GM20431 (cell line): ENCODE measurements at regions not wholly inside any gene's neighbourhood (a gene's known extent, or its start where the extent isn't known, plus 50 kb on each side); places are given as distances from the start of the nearest gene placed in this dataset.
"Not testable (repeated sequence)": the region's sequence is repeated elsewhere in the genome, so short reads cannot be mapped to it uniquely, and the experiment has no call there.

Experiments used
- in situ Hi-C: fragments of 300-500 bp; cut with MseI, MboI; formaldehyde crosslinking; loops from one replicate; pipeline ENCODE4 v1.15.0; 2020; ENCODE audit warnings: low sequenced_read_pairs; ENCODE audit not compliant: unreplicated experiment

DNA sequence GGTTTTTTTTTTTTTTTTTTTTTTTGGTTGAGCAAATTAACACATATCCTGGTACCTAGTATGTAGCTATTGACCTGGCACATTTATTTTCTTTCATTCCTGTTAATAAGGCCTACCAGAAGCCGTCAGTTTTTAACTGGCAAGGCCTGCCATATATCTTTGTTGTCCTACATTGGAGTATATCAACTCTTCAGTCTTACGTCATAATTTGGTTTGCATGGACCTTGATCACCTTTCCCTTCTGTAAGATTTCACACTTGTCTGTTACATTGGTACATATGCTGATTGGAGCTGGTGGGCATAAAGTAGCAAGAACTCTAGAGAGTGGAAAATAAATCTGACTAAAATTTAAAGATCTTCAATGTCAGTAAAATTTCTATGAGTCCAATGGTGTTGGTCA, 1658.0 kb downstream of the C4orf33 start:
- in situ Hi-C loops = no loop called here

DNA sequence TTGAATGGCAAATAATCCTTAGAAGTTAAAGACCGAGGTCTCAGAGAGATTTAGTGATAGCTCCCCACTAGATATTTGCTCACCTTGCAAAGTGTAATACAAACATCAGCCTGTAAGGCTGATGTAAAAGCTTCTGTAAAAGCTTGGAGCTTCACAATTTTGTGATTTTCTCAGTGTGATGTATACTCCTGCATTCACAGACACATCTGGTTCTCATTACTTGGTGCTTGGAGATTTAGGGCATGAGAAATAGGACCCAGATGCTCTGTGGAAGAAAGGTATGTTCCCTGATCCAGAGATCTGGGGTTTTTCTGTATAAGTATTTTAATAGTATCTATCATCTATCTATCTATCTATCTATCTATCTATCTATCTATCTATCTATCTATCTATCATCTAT, 1664.3 kb downstream of the C4orf33 start:
- in situ Hi-C loops = no loop called here

DNA sequence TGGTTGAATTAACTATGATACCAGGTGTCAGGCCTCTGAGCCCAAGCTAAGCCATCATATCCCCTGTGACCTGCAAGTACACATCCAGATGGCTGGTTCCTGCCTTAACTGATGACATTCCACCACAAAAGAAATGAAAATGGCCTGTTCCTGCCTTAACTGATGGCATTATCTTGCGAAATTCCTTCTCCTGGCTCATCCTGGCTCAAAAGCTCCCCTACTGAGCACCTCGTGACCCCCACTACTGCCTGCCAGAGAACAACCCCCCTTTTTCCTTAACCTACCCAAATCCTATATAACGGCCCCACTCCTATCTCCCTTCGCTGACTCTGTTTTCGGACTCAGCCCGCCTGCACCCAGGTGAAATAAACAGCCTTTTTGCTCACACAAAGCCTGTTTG, 1671.4 kb downstream of the C4orf33 start:
- in situ Hi-C loops = not testable (repeated sequence)

DNA sequence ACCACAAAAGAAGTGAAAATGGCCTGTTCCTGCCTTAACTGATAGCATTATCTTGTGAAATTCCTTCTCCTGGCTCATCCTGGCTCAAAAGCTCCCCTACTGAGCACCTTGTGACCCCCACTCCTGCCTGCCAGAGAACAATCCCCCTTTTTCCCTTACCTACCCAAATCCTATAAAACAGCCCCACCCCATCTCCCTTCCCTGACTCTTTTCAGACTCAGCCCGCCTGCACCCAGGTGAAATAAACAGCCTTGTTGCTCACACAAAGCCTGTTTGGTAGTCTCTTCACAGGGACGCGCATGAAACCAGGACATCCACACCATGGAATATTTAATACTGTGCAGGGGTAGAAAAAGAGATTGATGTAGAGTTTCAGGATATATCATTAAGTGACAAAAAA, 1677.0 kb downstream of the C4orf33 start:
- in situ Hi-C loops = not testable (repeated sequence)

DNA sequence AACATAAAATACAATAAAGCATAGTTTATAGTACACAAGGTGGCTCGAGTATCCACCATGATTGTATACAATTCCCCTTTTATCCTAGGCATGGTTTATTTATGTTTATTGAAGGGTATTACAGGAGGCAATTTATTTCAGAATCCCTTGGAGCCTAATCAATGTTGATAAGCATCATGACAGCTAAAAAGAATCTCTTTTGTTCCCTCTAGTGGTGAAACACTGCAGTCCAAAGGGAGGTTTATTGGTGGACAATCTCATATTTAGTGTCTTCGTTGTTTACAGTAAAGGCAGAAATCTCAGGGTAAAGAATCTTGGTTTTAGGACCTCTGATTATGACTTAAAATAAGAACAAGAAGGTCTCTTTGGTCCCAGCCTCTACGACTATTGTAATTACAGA, 1712.5 kb downstream of the C4orf33 start:
- in situ Hi-C loops = no loop called here

DNA sequence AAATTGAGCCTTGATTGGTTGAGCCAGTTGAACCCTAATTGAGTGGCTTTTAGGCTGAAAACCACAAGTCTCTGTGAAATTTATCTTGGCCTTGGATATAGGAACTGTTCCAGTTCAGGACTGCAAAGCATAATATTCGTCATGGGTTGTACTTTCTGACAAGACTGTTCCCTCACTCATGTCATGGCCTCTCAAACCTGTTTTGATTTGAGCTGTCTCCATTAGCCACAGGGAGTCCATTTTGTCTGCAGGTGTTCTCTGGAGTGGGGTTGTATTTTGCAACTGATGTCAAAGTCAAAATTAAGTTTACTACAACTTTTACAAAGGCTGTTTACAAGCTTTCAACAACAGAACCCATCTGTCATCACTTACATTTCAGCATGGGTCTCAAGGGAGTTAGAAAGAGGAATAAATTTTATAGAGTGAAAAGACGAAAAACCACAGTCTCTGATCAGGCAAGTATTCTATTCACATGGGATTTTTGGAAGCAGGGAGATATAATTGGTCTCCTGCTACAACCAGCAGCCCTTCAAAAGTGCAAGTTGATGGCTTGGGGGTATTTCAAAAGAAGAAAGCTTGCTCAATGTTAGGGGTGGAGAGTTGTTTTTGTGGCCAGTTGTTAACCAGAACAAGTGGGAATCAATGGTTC, 1716.3 kb downstream of the C4orf33 start:
- in situ Hi-C loops = no loop called here

DNA sequence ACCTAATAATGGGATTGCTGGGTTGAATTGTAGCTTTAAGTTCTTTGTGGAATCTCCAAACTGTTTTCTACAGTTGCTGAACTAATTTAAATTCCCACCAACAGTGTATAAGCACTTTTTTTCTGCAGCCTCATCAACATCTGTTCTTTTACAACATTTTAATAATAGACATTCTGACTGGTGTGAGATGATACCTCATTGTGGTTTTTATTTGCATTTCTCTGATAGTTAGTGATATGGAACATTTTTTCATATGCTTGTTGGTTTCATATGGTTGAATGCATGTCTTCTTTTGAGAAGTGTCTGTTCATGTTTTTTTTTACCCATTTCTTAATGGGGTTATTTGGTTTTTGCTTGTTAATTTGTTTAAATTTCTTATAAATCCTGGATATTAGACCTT, 1718.9 kb downstream of the C4orf33 start:
- in situ Hi-C loops = no loop called here

DNA sequence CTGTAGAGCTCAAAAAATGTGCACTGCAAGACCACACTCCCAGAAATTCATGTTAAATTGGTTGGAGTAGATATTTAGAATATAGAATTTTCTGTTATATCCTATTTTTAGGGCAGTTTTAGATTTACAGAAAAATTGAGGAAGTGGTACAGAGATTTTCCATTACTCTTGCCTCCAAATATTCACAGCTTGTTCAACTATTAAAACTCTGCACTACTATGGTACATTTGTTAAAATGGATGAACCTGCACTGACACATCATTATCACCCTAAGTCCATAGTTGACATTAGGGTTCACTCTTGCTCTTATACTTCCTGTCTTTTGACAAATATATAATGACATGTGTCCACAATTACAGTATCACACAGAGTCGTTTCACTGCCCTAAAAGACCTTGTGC, 1724.5 kb downstream of the C4orf33 start:
- in situ Hi-C loops = no loop called here

DNA sequence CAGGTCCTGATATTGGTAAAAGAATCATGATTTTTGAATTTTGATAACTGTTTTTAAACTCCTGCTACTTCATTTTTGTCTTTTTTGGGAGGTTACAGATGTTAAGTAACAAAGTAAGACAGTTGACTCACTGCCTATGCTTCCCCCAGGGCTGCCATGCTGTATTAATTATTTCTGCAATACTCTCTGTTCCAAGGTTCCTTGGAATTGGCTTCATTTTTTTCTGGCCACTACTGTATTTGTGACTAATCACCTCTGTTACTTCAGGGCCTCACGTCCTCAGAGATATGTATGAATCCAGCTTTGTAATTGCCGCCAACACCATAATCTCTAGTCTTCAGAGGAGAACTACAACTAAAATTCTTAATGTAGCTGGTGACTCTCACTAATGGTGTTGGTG, 1729.3 kb downstream of the C4orf33 start:
- in situ Hi-C loops = no loop called here

DNA sequence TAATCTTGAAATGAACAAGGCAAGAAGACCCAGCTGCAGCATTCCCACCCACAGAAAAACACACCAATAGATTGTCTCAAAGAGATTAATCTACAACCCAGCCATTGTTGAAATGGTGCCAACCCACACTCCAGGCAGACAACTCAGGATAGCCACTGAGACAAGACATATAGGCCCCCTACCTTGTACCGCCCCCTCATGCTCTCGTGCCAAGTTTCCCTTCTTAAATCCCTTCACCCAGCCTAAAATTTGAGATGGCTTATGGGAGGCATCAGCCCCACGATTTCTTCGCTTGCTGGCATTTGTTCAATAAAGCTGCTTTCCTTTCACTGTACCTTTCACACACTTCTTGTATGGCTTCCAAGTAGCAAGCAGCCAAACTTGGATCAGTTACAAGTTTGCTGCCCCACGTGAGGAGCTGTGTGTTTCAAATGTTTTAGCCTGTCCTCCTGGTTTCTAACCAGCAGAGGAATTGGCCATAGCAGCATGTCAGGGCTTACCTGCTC, 1754.1 kb downstream of the C4orf33 start:
- in situ Hi-C loops = no loop called here

DNA sequence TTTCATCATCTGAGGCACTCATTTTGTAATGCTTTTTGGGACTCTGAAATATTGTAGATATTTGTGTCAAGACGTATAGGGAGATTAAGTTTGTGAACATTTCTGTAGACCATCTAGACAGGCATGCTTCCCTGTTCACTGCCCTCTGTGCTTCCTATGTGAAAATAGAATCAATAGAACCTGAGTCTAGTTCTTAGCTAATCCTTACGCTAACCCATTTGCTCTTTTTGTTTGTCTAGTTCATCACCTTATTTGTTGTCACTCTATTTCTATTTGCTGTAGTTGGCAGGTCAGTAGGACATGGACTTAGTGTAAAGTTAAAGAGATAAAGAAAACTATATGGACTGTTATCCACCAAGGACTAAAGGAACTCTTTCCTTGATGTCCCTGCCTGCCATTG, 1755.2 kb downstream of the C4orf33 start:
- in situ Hi-C loops = no loop called here

DNA sequence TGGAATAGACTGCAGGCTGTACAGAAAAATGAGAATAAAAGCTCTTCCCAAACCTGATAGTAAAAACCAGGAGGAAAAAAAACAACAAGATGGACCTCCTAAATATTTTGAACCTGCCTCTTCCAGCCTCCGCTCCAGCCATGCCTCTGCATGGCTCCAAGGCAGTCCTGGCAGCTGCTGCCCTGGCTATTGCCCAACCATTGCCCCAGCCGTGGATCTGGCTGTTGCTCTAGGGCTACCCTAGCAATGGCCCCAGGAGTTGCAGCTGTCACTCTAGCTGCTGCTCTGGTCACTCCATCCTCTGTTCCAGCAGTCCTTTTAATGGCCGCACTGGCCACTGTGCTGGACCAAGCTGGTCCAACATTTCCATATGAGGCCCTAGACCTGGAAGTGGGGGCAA, 1756.0 kb downstream of the C4orf33 start:
- in situ Hi-C loops = no loop called here

DNA sequence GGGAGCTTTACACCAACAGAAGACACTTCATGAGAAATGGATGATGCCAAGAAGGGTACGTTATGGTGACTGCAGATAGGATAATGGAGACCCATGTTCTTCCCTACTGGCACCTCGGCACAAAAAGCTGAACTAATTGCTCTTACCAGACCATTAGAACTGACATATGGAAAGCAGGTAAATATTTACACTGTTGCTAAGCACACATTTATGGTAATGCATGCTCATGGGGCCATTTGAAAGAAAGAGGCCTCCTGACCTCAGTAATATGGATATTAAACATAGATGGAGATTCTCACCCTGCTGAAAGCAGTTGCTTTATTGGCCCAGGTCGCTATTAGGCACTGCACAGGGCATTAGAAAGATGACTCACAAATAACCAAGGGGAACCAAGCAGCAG, 1759.6 kb downstream of the C4orf33 start:
- in situ Hi-C loops = no loop called here

DNA sequence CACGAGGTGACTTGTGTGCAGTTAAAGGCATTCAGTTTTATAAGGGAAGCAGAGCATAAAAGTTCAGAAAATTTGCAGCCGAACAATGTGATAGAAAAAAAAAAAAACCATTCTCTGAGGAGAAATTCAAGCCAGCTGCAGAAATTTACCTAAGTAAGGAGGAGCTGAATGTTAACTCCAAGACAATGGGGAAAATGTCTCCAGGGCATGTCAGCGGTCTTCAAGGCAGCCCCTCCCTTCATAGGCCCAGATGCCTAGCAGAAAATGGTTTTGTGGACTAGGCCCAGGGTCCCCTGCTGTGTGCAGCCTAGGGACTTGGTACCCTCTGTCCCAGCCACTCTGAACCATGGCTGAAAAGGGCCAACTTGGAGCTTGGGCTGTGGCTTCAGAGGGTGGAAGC, 1764.0 kb downstream of the C4orf33 start:
- in situ Hi-C loops = no loop called here

DNA sequence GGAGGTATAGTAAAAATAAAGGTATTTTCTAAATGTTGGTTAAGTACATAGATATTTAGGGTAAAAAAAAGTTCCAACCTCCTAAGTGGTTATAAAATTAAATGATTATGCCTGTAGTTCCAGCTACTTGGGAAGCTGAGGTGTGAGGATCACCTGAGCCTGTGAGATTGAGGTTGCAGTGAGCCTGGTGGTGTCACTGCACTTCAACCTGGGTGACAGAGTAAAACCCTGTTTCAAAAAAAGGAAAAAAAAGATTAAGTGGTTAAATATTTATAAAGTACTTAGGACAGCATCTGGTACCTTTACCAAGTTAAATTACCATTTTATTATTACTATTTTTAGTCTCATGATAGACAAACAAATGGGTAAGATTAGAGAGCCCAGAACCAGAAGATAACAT, 1801.0 kb downstream of the C4orf33 start:
- in situ Hi-C loops = no loop called here

DNA sequence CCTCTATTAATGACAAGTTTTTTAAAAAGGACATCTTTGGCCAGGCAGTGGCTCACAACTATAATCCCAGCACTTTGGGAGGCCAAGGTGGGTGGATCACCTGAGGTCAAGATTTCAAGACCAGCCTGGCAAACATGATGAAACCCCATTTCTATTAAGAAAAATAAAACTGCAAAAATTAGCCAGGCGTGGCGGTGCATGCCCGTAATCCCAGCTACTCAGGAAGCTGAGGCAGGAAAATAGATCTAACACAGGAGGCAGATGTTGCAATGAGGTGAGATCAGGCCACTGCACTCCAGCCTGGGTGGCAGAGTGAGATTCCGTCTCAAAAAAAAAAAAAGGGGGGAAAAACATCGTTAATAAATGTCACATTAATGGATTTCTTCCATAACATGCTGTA, 1805.4 kb downstream of the C4orf33 start:
- in situ Hi-C loops = no loop called here

DNA sequence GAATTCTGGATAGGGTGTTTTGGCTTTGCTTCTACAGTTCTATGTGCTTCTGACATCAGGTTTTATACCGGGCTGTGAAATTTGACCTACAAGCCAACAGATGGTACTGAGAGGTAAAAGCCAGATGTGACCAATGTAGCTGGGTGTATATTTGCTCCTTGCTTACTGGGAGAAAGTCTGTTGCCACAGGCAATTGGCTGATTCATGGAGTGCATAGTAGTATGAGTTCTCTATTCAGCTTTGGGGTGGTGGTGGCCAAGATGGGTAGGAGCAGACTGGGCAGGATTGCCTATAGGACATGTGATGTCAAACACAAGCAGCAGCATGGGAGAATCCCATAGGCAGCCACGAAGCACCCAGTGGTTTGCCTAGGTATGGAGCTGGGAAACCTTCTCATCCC, 1827.0 kb downstream of the C4orf33 start:
- in situ Hi-C loops = no loop called here

DNA sequence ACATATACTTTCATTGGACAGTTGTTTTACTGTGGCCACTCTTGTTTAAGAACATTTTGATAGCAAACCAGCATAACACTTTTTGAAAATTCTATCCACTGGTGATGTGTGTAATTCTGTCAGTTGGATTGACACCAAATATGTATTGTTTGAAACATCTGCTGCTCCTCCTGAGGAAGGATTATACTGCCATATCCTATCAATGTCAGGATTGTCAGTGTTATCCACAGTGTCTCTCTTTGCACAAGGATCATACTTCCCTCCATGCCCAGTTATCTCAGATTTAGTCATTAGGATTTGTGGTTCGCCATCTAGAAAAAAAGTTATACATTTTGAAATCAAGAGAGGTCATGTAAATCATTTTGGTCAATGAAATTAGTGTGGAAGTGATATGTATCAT, 1859.6 kb downstream of the C4orf33 start:
- in situ Hi-C loops = no loop called here

DNA sequence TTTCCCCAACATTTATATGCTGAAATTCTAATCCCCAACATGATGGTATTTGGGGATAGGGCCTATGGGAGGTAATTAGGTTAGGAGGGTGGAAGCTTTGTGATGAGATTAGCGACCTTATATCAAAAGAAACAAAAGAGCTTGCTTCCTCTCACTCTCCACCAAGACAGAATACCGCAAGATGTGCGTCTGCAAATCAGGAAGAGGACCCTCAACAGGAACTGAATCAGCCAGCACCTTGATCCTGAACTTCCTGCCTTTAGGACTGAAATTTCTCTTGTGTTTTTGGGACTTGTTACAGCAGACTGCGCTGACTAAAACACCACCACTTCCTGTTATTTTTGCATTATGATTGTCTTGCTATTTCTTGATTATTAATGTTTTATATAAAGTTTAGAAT, 1889.4 kb downstream of the C4orf33 start:
- in situ Hi-C loops = no loop called here

DNA sequence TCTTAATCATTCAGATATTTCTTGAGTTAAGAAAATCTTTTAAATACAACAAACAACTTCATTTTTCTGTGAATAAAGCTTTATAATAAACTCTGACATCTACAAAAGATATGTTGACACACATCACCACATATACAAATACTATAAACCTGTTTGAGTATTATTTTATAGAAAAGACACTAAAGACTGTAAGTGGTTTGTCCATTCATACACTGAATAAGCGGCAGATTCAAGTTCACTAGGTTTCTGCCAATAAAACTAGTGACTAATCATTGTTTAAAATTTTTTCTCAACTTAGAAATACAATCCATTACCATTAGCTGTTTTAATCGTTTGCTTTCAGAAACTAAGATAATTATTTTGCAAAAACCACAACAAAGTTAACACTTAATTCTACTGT, 1900.0 kb downstream of the C4orf33 start:
- in situ Hi-C loops = no loop called here

DNA sequence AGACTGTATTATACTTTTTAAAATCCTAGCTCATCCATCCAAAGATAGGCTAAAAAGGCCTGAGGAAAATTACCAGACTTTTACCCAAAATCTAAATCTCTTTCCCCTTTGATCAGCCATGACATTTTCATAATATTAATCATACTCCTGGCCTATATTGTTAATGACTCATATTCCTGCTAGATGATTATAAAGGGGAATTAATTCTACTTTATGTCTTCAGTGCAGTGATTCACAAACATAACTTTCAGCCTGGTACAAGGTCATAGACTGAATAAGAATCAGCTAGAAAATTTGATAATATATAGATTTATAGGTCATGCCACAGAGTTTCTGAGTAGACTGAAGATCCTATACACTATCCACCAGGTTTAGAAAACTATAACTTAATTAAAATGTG, 1905.4 kb downstream of the C4orf33 start:
- in situ Hi-C loops = no loop called here

DNA sequence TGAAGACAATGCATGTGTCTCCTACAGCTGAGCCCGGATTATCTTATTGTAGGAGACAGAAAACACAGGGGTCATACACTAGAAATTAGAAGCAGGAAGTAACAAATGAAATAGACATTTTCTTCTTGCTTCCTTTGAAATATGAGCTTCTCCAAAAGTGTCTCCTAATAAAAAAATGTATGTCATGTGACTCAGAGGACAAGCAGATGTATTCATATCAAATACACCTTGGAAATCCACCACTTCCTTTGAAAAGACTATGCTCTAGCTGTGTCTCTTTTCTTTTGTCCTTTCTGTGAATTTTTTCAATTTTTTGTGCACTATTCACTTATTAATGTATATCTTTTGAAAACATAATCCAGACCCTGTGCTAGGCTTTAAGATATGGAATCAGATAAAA, 1906.2 kb downstream of the C4orf33 start:
- in situ Hi-C loops = no loop called here

DNA sequence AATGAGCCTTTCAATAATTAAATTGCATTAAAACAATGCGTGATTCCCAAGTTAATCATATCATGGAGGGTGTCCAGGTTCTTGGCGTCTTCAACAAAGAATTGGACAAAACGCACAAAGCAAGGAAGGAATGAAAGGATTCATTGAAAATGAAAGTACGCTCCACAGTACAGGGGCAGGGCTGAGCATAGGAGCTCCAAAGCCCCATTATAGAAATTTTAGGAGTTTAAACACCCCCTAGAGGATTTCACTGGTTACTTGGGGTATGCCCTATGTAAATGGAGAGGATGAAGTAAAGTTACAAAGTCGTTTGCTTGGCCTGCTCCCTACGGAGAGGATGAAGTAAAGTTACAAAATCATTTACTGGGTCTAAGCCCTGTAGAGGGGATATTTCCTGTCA, 1910.4 kb downstream of the C4orf33 start:
- in situ Hi-C loops = no loop called here
